GM19238 (cell line): ENCODE measurements at regions not wholly inside any gene's neighbourhood (a gene's known extent, or its start where the extent isn't known, plus 50 kb on each side); places are given as distances from the start of the nearest gene placed in this dataset.
"Not testable (repeated sequence)": the region's sequence is repeated elsewhere in the genome, so short reads cannot be mapped to it uniquely, and the experiment has no call there.

Source experiments
- DNase-seq: peaks from one replicate; pipeline ENCODE4 v3.0.0; 2011; ENCODE audit warnings: low spot score; ENCODE audit not compliant: insufficient read length

DNA sequence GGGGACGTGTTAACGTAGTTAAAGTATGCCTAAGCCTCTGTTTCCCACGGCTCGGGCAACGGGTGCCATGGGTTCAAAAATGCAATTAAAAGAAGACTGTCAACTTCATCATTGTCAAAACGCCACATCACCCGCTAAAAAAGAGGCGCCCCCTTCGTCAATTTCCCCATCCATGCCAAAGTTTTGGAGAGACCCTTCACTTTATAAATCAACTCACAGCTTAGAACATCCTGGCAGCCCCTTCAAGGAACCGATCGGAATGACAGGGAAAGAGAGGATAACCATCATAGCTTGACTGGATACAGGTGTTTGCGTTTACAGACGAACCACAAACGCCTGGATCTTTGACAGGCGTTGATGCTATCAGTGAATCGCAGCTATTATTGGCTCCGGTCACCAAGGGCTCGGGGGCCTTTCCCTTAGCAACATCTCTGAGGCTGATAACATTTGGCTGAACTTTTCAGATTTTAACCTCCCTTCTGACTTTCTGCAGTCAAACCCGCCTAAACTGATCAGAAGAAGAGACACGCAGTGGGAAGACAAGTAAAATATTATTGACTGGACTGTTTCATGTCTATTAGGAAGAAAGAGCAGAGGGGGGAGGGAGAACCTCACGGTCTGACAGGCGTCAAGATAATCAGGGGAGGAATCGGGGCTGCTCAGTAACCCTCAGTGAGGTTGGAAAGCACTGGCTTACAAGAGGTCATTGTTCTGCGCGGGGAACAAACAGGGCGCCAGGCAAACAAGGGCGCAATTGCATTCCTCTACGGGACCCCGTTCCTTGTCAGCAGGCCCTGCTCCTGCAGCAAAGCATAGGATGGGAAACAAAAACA lies 322.5 kb upstream of the ZNF507 start:
- DNase-seq, result no peak

DNA sequence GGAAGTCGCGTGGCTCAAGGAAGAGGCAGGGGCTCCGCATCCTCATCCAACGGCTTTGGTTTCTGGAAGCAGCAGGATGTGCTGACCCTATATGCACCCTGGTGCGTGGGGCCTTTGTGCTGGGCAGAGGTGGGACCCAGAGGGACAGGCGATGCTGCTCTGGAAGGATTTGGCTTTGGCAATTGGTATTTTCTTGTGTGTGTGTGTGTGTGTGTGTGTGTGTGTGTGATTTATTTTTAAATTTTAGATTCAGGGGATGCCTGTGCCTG lies 321.9 kb upstream of the ZNF507 start:
- DNase-seq, result no peak

DNA sequence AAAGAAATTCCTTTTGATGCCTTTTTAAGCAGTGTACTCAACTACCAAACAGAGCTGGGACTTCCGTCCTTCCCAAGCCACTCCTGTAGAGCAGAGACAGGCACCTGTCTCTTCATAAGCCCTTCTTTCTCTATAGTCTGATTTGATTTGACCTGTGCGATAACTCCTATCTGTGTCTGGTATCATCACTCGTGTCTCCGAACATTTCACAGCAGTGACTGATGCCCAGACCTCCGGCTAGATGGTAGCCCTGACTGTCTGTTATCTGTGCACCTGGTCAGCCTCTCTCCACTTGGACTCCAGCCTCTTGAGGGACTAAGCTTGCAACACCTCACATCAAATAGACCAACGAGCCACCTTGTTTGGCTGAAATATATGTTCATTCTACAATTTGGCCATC lies 316.2 kb upstream of the ZNF507 start:
- DNase-seq, result no peak

DNA sequence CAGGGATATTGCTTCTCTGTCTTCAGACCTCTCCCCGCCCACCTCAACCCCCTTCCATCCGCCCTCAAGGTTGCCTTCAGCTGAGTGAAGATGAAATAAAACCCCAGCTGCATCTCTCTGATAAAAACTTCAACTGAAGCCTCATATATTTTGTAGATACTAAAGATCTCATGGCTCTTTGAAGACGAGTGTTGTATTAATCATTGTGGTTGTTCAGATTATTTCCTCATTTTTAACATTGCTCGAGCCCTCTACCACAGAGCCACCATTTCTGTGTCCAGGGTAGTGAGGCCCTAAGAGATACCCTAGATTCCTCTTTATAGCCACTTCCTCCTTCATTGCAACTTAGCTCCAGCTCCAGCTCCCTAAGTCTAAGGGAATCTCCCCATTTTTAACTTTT lies 312.8 kb upstream of the ZNF507 start:
- no peak for DNase-seq

DNA sequence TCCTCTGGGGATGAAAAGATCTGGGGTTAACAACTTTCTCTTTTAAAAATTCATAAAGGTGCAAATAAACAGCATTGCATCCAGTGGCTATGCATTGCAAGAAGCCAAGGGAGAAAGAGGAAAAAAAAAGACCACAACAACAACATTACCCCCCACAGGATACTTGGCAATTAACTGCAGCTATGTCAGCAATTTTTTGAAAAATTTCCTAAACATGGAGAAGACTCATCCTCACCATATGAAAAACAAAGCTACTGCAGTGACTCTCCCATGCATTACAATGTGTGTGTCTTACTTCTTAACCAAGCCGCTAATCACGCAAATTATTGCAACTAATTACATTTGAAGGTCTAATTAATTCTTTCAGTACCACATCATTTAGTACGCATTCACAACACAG lies 309.8 kb upstream of the ZNF507 start:
- no peak for DNase-seq

DNA sequence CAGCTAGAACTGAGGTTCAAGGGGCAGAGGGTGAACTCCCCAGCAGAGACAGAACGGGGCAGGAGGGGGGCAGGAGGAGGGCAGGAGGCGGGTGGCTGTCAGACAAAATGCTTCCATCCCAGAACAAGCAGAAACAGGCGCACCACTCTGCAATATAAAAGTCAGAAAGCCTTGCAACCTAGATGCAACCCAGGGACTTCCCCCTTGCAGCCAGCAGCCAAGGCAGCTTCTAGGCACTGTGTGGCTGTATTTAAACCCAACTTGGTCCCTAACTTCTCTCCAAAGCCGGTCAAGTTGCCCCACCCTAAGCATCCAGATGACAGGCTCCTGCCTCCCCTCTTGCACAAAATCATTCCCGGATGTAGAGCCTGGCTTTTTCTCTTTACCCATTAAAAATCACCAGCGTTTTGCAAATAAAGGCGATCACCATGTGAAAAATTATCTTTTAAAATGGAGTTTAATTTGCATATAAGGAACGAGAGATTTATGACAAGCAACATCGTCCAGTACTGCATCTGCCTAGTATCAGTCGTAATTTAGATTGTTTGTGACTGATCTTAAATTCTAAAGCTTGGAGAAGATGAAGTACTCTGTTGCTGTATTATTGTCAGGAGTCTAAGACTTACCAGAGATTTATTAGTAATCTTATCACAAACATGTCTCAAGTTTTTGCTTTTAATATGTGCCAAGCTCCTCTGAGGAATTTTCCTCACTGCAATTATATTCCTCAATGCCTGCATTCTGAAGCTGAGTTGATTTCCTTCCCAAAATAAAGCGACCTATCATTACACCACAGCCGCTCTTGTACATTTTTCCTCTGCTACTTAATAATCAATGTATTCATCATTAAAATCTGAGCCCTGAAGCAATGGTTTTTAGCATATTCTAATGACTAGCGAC lies 307.1 kb upstream of the ZNF507 start:
- DNase-seq, result no peak

DNA sequence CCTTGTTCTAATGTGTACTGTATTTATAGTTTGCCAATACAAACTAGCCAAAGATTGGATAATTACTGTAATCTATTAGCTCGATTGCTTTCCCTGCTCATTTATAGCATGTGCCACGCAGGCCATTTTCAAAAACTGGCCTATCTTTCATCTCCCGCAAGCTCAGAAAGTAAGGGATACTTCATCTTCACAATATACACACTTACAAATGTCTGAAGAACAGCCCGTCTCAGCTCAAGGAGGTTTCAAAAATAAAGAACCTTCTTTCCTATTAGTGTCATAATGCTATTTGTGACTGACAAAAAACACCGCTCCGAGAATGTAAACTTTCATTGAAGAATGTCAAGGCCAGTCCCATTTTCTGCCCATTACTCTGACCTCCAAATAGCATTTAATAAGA lies 306.4 kb upstream of the ZNF507 start:
- no peak for DNase-seq

GRCh38 chr19:32039440-32039839 lies 306.0 kb upstream of the ZNF507 start:
- no peak for DNase-seq

- no peak for DNase-seq
Observed at GRCh38 chr19:32040236-32040635, 305.2 kb upstream of the ZNF507 start.

DNA sequence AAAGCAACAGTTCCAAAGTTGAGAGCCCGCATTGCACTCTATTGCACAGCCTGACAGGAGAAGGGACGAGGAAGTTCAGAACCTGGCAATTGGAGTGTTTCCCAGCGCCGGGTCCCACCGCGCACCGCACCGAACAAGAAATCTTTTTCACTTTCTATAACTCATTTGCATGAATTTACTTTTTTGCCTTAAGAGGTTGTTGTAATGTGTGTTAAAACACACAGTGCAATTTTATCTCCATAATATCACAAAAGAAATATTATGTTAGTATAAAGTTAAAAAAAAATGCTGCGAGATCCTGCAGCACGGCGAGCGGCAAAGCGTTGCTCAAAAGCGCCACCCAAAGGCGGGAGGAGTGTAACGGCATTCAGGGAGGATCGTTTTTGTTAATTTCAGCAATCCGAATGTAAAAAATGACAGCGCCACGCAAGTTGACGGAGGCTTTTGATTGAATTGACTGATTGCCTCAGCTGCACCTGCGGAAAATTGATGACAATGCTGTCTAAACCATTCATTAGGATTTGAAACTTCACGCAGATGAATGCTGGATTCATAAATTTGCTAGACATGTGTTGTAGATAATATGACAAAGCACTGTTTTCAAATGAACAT lies 303.6 kb upstream of the ZNF507 start:
- DNase-seq, result no peak

- no peak for DNase-seq
Observed at GRCh38 chr19:32047788-32048187, 297.6 kb upstream of the ZNF507 start.

GRCh38 chr19:32053376-32053775 lies 292.0 kb upstream of the ZNF507 start:
- DNase-seq, result no peak

DNA sequence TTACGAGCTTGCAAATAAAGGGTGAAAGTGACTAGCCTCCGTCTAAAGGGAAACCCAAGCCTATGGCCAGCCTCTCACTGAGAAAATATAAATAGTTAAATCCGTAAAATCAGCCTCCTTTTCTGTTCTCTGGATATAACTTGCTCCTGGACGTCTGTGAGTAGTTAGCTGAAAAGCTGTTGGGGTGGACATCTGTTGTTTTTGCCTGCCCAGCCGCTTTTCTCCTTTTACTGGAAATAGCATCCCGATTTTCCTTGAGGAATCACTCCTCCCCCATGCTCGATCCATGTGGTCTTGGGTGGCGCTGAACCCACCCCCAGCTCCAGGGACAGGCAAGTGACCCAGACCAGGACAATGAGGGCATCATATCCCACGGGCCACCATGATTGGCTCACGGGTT lies 291.5 kb upstream of the ZNF507 start:
- no peak for DNase-seq

DNA sequence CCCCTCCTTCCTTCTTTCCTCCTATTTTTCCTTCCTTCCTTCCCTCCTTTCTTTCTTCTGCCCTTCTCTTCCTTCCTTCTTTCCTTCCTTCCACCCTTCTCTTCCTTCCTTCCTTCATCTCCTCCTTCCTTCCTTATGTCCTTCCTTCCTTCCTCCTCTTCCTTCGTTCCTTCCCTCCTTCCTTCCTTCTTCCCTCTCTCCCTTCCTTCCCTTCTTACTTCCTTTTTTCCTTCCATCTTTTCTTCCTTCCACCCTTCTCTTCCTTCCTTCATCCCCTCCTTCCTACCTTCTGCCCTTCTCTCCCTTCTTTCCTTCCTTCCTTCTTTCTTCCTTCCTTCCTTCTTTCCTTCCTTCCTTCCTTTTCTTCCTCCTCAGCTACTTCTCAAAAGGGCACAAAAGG lies 287.3 kb upstream of the ZNF507 start:
- no peak for DNase-seq

DNA sequence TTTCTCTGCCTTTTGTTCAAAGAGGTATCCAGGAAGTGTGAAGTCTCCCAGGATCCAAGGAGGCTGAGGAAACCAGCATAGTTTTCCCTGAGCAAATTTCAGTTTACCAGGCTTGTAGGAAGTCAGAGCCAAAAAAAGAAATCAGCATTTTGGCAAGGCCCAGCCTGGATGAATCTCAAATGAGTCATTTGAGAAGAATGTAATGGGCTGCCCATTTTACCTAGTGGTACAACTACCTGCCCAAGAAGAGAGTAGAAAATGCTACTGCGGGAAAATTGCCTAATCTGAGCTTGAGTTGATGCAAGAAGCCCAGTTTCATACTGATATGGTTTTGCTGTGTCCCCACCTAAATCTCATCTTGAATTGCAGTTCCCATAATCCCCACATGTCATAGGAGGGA lies 284.1 kb upstream of the ZNF507 start:
- DNase-seq, result no peak

GRCh38 chr19:32063601-32064000 lies 281.8 kb upstream of the ZNF507 start:
- DNase-seq, result no peak

- DNase-seq, result no peak
Observed at GRCh38 chr19:32066056-32066455, 279.4 kb upstream of the ZNF507 start.

DNA sequence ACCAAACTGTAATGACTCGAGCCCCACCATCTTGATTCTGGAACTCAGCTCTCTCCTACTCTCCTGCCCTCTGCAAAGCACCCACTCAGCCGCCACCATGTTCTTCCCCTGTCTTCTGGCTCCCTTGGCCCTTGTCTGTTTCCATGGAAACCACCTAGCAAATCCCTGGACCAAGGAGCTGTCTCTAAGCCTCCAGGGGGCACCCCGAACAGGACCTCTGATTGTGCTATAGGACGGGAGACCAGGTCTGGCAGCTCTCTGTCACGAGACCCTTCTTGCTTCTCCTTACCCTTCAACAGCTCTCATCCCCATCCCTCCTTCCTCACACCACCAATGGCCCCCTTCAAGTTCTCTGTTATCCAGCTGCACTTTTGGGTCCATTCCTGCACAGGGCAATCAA lies 277.7 kb upstream of the ZNF507 start:
- DNase-seq, result no peak

- no peak for DNase-seq
Observed at GRCh38 chr19:32068793-32069192, 276.6 kb upstream of the ZNF507 start.

GRCh38 chr19:32070101-32070500 lies 275.3 kb upstream of the ZNF507 start:
- no peak for DNase-seq

DNA sequence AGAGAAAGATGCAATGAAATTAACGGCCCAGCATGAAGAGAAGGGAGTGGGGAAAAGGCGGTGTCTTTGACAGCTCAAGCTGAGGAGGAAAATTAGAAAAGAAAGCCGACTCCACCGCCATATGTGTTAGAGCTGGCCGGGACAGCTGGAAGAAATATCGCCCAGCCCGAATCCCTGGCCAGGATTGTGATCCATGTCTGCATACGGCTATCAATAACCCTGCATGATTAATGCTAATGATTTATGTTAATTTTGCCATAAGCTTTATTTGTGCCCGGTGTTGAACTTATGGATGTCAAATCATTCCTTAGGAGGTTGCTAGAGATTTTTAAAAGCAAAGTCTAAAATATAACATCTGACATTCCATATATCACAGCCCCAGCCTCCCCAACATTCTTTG lies 263.4 kb upstream of the ZNF507 start:
- DNase-seq, result no peak

- DNase-seq, result not testable (repeated sequence)
Observed at GRCh38 chr19:32084756-32085363, 260.6 kb upstream of the ZNF507 start.
